ENCODE measurements at regions not wholly inside any gene's neighbourhood (a gene's known extent, or its start where the extent isn't known, plus 50 kb on each side); places are given as distances from the start of the nearest gene placed in this dataset.

DNA sequence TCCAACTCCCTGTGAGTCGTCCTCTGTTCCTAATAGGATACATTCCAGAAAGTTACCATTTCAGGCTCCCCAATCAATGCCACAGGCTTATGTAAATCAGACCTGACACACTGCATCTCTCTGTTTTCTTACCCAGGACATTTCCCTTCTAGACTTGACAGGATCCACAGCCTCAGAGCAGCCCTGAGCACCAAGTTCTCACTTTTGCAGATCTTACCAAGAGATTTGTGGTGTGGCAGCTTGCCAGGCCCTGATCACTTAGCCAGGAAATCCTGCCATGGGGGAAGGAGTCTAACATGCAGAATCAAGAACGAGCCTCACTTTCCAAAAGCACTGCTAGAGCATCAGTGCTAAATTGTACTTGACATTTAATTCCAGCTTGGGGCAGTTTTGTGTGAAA lies 202.9 kb downstream of the TBX15 start:
- H2BK5ac ChIP-seq (ENCODE audit: low read depth, low read length, poor library complexity, severe bottlenecking): no peak overlapping the region
- intact Hi-C loops (cut with micrococcal nuclease): no loop called here
- no peak overlapping the region for H2AK5ac ChIP-seq (ENCODE audit: low read depth, low read length)
- H4K91ac ChIP-seq (ENCODE audit: insufficient read depth, low read depth, low read length): no peak overlapping the region
- no peak overlapping the region for H2AK9ac ChIP-seq (replicated peaks; ENCODE audit: low read depth, low read length, poor library complexity)
- H3K56ac ChIP-seq (ENCODE audit: extremely low read depth, insufficient read depth, low read length): no peak overlapping the region
- H4K20me1 ChIP-seq (ENCODE audit: insufficient read depth, low read length): no peaks in the 10 kb centered on the region
- H3K4me1 ChIP-seq (ENCODE audit: control insufficient read depth, insufficient read depth, low read length): no peaks in the 10 kb centered on the region
- H3K36me3 ChIP-seq (ENCODE audit: control insufficient read depth, insufficient read depth, low read length): no peaks in the 10 kb centered on the region
- H3K4me2 ChIP-seq (ENCODE audit: low read depth, low read length): no peak overlapping the region
- no peak overlapping the region for H4K5ac ChIP-seq (ENCODE audit: low read depth, low read length)
- in situ Hi-C loops (cut with MboI; ENCODE audit: low sequenced_read_pairs): no loop called here
- ChIA-PET CTCF (no interaction called here), POLR2A (ENCODE audit: unreplicated experiment) (no interaction called here)
- H3K9me1 ChIP-seq (ENCODE audit: insufficient read depth, low read length): no peaks in the 10 kb centered on the region
- H3K14ac ChIP-seq (replicated peaks; ENCODE audit: low read depth, low read length): no peak overlapping the region
- no peak overlapping the region for H2BK15ac ChIP-seq (ENCODE audit: low read depth, low read length)
- ATAC-seq (ENCODE audit: low read depth): no peak
- H3K4ac ChIP-seq (ENCODE audit: low read depth, low read length): no peak overlapping the region
- H3K27me3 ChIP-seq (ENCODE audit: control insufficient read depth, insufficient read depth, low read length): no peaks in the 10 kb centered on the region
- no peak overlapping the region for H2BK120ac ChIP-seq (ENCODE audit: low read depth, low read length)
- BruUV-seq (replicated peaks): no TSS peak
- dilution Hi-C loops (cut with HindIII; ENCODE audit: low sequenced_read_pairs, unreplicated experiment): no loop called here
- no peak overlapping the region for H2BK20ac ChIP-seq (ENCODE audit: low read depth, low read length)
- no peaks in the 10 kb centered on the region; the same call in 1 of the 2 replicates for H3K9me3 ChIP-seq (ENCODE audit: control insufficient read depth, insufficient read depth, low read length)
- no peak overlapping the region for H3K27ac ChIP-seq (ENCODE audit: insufficient read depth, low read length)
- H3K9ac ChIP-seq (ENCODE audit: low read depth, low read length): no peak overlapping the region
- no peak overlapping the region for H4K8ac ChIP-seq (ENCODE audit: low read depth in 2 of 2, low read length in 2 of 2)
- H3K18ac ChIP-seq (ENCODE audit: low read depth, low read length): no peak overlapping the region
- TF ChIP-seq, protein P1, sequence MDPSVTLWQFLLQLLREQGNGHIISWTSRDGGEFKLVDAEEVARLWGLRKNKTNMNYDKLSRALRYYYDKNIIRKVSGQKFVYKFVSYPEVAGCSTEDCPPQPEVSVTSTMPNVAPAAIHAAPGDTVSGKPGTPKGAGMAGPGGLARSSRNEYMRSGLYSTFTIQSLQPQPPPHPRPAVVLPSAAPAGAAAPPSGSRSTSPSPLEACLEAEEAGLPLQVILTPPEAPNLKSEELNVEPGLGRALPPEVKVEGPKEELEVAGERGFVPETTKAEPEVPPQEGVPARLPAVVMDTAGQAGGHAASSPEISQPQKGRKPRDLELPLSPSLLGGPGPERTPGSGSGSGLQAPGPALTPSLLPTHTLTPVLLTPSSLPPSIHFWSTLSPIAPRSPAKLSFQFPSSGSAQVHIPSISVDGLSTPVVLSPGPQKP (IDR thresholded peaks at IDR 0.05; ENCODE audit: borderline replicate concordance, low read depth, low read length): no peak
- TF ChIP-seq MAFK (IDR thresholded peaks at IDR 0.05; ENCODE audit: low read depth, low read length): no peak
- no peak for TF ChIP-seq POLR2A (IDR thresholded peaks at IDR 0.05; ENCODE audit: low read depth, low read length)
- no peak for TF ChIP-seq USF2 (IDR thresholded peaks at IDR 0.05; ENCODE audit: low read depth, low read length)
- no peak for DNase-seq
- no peak overlapping the region for H3K4me3 ChIP-seq (ENCODE audit: insufficient read depth, low read depth, low read length)
- no peaks in the 10 kb centered on the region for H3K79me1 ChIP-seq (ENCODE audit: low read depth in 1 of 2, low read length in 2 of 2)
- no peak overlapping the region for H2AFZ ChIP-seq (replicated peaks; ENCODE audit: low read length, poor library complexity)
- H3K23ac ChIP-seq (ENCODE audit: low read depth, low read length): no peak overlapping the region
- 38% methylated on average over 1 of the region's 2 CpGs; no CpG with 5 or more reads in 1 of the 2 experiments for WGBS, 2 experiments (ENCODE audit: extremely low coverage in 2 of 2, insufficient read length in 1 of 2)
